ENCODE measurements at regions not wholly inside any gene's neighbourhood (a gene's known extent, or its start where the extent isn't known, plus 50 kb on each side); places are given as distances from the start of the nearest gene placed in this dataset.

DNA sequence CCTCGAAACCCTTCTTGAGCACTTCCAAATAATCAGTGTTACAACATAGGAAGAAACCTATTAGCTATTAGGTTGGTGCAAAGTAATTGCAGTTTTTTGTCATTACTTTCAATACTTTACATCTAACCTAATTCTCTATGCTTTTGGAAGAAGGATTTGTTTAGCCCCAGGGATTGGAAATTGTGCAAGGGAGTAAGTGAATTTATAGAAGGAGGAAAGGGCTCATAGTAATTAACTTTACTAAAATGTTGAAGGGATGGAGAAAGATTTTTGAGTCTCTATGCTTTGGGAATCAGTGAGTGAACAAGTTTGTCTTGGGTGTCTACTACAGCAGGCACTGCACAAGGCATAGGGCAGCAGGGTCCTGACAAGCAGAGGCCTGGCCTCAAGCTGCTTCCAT, 261.1 kb downstream of the EN1 start:
- ChIA-PET CTCF (no interaction called here), POLR2A (no interaction called here)
- H3K4me3 ChIP-seq (ENCODE audit: low read depth, low read length): no peak overlapping the region
- no peak for DNase-seq (ENCODE audit: low read depth, low spot score)
- TF ChIP-seq, protein P1, sequence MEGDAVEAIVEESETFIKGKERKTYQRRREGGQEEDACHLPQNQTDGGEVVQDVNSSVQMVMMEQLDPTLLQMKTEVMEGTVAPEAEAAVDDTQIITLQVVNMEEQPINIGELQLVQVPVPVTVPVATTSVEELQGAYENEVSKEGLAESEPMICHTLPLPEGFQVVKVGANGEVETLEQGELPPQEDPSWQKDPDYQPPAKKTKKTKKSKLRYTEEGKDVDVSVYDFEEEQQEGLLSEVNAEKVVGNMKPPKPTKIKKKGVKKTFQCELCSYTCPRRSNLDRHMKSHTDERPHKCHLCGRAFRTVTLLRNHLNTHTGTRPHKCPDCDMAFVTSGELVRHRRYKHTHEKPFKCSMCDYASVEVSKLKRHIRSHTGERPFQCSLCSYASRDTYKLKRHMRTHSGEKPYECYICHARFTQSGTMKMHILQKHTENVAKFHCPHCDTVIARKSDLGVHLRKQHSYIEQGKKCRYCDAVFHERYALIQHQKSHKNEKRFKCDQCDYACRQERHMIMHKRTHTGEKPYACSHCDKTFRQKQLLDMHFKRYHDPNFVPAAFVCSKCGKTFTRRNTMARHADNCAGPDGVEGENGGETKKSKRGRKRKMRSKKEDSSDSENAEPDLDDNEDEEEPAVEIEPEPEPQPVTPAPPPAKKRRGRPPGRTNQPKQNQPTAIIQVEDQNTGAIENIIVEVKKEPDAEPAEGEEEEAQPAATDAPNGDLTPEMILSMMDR (IDR thresholded peaks at IDR 0.05; ENCODE audit: insufficient read depth, low read length, missing control alignments): no peak

DNA sequence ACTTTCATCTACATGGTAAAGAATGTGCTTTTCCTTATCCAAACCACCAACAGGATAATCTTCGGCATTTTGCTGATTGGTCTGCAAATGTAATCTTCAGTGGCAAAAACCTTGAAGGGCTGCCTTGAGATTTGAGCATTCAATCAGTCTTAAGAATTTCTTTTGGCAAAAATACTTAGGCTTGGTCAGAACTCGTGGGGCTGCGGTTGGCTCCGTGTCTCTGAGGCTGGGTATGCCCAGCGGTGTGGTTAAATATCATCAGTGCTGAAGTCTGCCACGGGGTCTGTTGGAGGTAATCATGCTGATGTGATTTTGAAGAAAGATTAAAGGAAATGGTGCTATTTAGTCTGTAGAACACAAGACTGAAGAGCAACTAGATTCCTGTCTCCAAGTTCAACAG, 262.6 kb downstream of the EN1 start:
- TF ChIP-seq, protein P1 (IDR thresholded peaks at IDR 0.05; ENCODE audit: insufficient read depth, low read length, missing control alignments): no peak
- no peak overlapping the region for H3K4me3 ChIP-seq (ENCODE audit: low read depth, low read length)
- ChIA-PET POLR2A (no interaction called here), CTCF (no interaction called here)
- no peak for DNase-seq (ENCODE audit: low read depth, low spot score)

DNA sequence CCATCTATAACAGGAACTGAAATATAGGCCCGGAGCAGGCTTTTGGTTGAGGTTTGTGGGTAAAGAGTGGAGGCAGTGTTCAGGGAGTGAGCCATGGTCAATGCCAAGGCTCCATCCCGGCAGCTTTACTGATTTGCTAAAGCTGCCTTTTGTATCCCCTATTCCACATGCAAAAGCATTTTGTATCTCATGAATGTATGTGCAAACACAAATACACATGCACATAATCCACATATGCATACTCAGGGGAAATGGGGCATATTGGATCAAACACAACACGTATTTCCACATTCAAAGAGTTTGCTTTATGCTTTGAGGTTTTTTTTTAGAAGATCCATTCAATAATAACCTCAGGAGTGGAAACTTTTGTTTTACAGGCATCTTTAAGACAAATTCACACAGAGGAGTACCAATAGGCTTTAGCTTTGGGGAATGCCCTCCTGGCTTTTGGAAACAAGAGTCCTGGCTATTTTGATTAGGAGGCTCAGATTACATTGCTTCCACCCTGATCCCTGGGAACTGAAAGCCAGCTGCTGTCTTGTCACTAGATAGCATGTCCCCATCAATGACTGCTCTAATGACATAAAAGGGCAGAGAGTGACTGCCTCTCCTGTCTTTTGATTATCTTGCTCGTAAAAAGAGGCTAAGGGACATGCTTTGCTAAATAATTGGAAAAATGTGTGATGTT, 263.2 kb downstream of the EN1 start:
- TF ChIP-seq, protein P1 (IDR thresholded peaks at IDR 0.05; ENCODE audit: insufficient read depth, low read length, missing control alignments): no peak
- POLR2A ChIA-PET: no interaction called here
- CTCF ChIA-PET: no interaction called here
- DNase-seq (ENCODE audit: low read depth, low spot score): no peak
- H3K4me3 ChIP-seq (ENCODE audit: low read depth, low read length): no peak overlapping the region

DNA sequence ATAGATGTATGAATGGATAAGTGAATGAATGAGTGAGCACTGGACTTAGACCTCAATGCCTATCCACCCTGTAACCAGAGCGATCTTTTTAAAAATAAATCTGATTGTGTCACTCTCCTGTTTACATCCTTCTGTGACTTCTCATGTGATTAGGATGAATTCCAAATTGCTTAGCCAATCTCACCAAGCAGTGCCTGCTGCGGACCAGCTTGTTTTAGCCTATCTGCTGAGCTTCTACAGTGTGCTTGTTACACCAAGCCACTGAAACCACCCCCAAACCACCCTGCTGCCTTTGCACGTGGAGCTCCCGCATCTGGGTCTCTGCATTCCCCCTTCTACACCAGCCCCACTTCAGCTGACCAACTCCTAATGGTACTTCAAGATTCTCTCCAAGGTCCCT, 265.4 kb downstream of the EN1 start:
- TF ChIP-seq, protein P1 (IDR thresholded peaks at IDR 0.05; ENCODE audit: insufficient read depth, low read length, missing control alignments): no peak
- CTCF ChIA-PET: no interaction called here
- POLR2A ChIA-PET: no interaction called here
- no peak for DNase-seq (ENCODE audit: low read depth, low spot score)
- H3K4me3 ChIP-seq (ENCODE audit: low read depth, low read length): no peak overlapping the region

DNA sequence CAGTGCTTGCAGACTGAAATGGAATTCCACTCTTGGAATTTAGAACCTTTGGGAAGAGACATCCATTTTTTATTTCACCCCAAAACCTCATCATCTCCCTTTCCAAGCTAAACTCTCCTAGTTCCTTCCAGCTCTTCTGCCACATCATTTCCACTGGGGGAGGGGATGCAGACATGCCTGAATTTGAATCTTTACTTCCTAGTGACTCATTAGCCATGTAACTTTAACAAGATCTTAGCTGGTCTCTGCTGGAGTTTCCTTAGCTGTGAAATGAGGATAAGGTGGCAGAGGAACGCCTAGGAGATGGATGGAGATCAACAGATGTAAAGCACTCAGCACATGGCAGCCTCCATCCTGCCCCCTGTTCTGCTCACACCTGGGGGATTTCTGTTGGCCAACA, 266.8 kb downstream of the EN1 start:
- POLR2A ChIA-PET: interaction anchor here (0.6 kb wide), 1 partner anchor 201 kb away, joined by 3 read pairs; no protein-coding TSS in a partner anchor
- CTCF ChIA-PET: interaction anchor here (1.0 to 1.4 kb wide), 3 partner anchors 266 to 359 kb away, joined by 3 to 5 read pairs (median 4); no protein-coding TSS in a partner anchor
- DNase-seq (ENCODE audit: low read depth, low spot score): no peak
- no peak overlapping the region for H3K4me3 ChIP-seq (ENCODE audit: low read depth, low read length)
- TF ChIP-seq, protein P1 (IDR thresholded peaks at IDR 0.05; ENCODE audit: insufficient read depth, low read length, missing control alignments): no peak

DNA sequence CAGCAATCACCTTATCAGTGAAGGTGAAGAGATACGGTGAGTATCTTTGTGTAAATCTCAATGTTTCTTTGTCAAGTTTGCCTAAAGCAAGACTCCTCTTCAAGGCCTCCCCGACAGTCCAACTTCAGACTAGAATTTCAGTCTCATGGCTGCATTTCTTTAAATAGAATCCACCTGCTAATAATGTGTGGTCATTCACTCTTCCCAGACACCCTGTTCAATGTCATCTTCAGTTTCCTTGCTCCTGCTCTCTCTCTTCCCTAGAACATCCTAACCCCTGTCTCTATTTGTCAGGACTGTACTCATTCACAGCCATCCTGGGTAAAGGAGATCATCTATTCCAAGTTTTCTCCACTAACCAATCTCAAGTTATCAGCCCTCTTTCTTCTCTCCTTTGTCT, 267.3 kb downstream of the EN1 start:
- H3K4me3 ChIP-seq (ENCODE audit: low read depth, low read length): no peak overlapping the region
- CTCF ChIA-PET: interaction anchor here (1.0 to 1.4 kb wide), 2 partner anchors 267 to 358 kb away, joined by 3 to 4 read pairs; no protein-coding TSS in a partner anchor
- DNase-seq (ENCODE audit: low read depth, low spot score): no peak
- POLR2A ChIA-PET: interaction anchor here (0.6 kb wide), 1 partner anchor 201 kb away, joined by 3 read pairs; no protein-coding TSS in a partner anchor
- TF ChIP-seq, protein P1 (IDR thresholded peaks at IDR 0.05; ENCODE audit: insufficient read depth, low read length, missing control alignments): no peak

Data from AG04449 (cell line).